Limb (tissue), 2 donors: ENCODE measurements at regions not wholly inside any gene's neighbourhood (a gene's known extent, or its start where the extent isn't known, plus 50 kb on each side); places are given as distances from the start of the nearest gene placed in this dataset.

Experiments
- DNase-seq, 2 donors: peaks; one replicate each; pipeline ENCODE4 v3.0.0-alpha.2; 2016; ENCODE audit errors: extremely low spot score in 2 of 2

DNA sequence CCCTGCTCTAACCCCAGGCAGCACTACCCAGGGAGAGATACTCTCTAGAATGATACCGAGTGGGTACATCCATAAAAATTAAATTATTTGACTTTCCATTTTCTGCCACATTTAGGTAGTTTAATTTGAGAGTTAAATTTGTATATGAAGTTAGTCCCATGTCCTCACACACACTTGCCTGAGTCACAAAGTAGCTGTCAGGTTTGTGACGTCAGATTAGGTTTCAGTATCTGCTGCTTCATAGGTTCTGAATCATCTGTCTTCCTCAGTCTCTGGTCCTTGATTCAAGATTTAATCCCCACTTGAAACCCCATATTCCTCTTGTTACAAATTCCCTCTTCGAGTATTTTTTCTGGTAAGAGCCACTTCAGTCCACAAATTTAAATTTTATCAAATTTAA, 738.6 kb upstream of the FAM98A start:
- no peak for DNase-seq

DNA sequence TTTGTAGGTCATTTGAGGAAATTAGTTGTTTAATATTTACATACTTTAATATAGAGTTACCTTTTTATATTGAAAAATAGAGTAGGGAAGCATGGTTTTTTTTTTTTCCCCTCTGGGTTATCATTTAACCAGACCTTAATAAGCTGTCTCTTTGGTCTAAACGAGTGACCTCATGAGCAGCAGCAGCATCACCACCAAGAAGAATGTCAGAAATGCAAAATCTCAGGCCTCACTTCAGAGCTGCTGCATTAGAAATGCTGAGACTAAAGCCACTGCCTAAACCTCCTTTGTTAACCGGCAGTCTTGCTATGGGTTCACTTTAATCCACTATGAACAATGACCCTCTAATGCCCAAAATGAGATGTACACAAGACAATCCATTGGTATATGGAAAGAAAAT, 733.7 kb upstream of the FAM98A start:
- DNase-seq = no peak

DNA sequence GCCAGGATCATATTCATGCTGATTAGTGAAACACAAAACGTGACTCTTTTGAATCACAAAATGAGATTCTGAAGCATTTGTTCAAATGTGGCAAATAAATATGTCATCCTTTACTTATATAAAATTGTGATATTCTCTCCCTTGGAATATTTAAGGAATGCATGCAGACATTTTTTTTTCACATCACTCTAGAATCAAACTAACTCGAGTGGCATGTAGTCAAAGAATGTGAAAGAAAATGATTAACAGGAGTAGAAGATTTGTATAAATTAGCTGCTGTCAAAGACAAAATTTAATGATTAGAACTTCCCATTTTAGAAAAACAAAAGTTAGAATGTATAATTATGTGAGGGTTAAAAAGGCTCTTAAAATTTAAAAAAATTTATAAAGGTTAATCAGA, 721.0 kb upstream of the FAM98A start:
- DNase-seq = no peak

DNA sequence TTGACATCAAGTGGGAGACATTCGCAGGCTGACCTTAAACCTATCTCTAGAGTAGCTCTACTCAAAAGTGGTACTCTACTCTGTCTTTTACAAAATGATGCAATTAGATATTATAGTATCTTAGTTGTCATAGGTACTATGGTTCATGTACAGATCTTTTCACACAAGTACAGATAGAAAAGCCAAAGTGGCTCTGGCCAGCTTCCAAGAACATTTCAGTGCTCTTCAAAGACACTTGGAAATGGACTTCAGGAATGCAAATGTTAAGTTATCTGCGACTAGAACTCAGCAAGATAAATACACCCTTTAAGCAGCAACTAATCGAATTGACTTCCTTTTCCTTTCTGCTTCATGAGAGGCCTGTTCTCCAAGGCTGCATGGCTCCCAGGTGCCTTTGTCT, 718.7 kb upstream of the FAM98A start:
- DNase-seq = no peak

DNA sequence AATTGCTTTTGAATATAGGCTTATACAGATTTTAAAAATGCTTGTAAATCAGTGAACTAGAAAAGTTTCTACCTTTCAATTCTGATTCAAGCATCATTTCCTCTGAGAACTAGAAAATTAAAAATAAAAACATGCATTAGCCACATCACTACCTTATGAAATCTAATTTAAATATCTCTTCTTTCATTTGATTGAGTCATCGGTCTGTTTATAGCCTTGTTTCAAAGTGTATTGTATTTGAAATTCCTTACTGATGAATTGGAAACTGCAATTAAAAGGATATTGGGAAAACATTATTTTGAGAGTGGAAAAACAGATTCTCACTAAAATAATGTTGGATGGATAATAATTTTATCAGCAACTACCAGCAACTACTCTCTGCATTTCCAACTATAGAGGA, 717.7 kb upstream of the FAM98A start:
- no peak for DNase-seq

DNA sequence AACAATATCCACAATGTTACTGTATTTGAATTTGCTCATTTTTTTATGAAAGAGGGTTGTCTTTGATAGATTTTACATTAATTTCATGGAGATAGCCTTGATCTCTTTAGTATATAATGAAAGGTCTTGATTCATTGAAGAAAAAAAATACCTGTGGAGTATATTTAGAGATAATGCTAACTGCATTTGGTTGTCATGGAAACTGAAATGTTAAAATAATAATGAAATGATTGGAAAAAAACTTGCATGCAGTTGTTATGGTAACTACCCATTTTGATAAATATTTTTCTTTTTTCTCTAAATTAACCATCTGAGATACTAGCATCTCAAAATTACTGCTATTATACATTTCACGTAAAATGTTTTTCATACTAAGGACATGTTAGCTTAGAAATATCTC, 712.7 kb upstream of the FAM98A start:
- DNase-seq = no peak

DNA sequence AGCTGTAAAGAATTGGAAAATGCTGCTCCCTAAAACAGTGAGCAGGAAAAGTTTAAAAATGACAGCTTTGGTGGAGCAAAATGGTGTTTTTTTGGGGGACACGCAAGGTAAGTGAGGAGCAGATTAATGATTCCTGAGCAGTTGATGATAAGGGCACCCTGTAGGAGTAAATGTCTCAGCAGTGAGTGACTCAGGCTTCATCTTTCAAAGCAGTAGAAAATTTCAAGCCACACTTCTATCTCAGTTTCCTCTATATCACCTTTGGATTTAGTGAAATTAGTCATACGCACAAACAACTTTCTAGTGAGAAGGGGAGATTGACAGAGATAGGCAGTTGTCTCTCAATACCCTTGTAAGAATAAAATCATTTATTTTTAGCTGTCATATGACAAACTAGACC, 709.0 kb upstream of the FAM98A start:
- no peak for DNase-seq

DNA sequence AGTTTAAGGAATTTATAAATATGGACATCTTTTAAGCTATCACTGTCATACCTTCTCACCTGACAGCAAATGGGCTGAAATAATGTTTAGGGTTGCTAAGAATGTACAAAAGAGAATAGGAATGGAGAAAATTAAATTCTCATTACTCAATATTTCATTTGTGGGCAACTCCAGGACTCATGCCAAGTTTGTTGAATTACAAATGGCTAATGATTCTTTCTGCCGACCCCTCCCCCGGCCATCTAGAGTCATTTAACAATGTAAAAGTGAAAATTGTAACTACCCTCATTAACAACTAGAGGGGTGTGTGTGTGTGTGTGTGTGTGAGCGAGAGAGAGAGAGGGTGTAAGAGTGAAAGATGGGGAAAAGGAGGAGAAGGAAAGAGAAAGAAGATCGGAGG, 708.5 kb upstream of the FAM98A start:
- DNase-seq = no peak

DNA sequence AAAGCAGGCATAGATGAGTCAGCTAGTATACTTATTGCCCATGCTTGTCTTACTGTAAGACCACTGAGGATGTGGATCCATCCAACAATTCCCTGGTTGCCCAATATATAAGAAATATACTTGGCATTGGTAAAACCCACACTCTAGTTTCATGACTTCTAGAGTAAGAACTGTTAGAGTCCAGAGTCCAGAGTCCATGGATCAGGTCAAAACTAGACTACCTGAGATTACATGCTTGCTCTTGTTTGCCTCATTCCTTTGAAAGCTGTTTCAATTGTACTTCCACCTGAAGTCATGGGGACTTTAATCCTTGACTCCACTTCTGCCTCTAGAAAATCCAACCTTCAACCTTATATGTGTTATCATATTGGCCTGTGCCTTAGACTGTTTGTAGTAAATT, 707.6 kb upstream of the FAM98A start:
- no peak for DNase-seq

DNA sequence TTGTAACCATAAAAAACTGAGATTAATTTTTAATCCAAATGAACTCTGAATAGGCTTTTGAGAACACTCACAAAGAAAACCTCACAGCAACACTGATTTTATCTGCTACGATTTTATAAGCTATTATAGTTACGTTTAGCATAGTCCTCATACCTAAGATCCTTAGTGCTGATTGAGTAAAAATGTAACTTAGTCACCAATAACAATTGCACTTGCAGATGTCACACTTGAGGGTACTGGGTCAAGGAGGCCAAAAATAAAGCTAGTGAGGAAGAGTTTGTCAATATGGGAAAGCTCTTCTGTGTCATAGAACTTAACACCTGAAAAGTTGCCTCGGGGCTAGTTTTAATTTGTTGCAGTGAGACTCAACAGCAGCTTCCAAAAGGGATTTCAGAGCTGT, 706.5 kb upstream of the FAM98A start:
- DNase-seq = no peak

DNA sequence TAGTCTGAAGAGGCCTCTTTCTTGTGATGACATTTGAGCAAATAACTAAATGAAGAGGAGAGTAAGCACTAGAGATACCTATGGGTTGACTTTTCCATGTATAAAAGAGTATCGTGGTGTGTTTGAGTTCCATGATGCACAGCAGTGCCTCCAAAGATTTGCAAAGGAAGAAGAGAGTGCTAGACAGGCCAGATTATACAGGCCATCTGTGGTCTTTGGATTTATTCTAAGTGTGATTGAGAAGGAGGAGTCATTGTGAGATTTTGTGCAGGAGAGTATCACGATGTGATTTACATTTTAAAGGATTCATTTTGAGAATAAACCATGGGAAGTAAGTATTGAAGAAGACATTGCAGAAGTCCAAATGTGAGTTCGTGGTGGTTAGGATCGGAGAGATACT, 695.9 kb upstream of the FAM98A start:
- DNase-seq = no peak

DNA sequence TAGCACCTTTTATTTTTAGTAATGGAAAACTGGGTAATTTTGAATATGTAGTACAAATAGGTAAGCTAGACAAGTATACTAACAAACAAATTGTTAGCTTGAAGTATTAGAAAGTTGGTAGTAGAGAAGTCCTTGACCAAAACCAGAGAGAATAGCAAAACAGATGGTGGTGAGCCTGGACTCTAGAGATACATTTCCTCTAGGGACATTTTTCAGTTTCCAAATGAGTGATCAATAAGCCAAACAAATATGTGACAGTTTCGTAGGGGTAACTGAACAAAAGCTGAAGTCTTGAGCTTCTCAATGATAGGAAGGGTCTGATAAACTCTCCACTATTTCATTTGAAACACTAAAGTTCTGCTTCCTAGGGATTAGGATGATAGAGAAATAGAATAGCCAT, 692.0 kb upstream of the FAM98A start:
- no peak for DNase-seq

DNA sequence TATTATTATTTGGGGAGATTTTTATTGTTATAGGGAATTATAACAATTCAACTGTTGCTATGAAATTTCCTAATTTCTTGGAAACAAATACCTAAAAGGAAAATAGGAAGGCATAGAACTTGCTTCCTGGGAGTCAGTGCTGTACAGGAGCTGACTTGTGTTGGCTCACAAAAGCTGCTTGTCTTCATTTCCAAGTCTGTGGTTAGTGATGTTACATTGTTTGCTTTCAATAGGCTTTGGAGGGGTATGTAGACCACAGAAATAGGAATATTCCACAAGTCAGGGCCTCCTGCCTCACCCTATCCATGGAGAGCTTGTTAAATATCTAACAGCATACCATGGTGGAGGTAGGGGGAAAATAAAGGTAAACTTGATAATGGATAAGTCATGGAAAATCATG, 688.9 kb upstream of the FAM98A start:
- no peak for DNase-seq

DNA sequence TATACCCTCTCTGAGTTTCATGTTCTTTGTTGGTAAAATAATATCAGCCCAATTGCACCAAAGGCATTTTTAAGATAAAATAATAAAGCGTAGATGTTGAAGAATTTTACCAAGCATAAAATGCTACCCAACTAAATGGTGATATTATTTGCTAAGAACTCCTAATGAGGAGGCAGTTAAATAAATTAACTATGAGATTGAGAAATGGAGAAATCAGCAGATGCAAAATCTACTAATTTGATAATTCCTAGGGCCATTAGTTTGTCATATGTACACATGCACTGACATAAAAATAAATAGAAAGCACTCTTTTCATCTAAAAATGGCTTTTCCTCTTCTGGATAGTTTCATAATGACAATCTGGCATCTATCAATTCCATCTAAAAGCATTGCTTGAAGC, 681.5 kb upstream of the FAM98A start:
- no peak for DNase-seq

DNA sequence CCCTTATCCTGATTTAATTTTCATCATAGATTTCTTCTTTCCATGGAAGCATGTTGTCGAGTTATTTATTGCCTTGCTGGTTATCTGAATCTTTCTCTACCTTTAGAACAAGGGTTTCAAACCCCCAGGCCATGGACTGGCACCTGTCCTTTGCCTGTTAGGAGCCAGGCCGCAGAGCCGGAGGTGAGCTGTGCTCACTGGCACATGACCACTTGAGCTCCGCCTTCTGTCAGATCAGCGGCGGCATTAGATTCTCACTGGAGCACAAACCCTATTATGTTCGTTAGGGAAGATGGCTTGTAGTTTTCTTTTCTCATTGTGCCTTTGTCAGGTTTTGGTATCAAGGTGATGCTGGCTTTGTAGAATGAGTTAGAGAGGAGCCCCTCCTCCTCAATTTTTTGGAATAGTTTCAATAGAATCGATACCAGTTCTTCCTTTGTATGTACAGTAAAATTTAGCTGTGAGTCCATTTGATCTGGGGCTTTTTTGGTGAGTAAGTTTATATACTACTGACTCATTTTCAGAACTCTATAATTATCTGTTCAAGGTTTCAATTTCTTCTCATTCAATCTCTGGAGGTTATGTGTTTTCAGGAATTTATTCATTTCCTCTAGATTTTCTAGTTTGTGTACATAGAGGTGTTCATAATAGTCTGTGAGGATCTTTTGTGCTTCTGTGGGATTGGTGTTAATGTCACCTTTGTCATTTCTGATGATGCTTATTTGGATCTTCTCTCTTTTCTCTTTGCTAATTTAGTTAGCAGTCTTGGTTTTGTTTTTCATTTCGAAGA, 668.0 kb upstream of the FAM98A start:
- no peak for DNase-seq

DNA sequence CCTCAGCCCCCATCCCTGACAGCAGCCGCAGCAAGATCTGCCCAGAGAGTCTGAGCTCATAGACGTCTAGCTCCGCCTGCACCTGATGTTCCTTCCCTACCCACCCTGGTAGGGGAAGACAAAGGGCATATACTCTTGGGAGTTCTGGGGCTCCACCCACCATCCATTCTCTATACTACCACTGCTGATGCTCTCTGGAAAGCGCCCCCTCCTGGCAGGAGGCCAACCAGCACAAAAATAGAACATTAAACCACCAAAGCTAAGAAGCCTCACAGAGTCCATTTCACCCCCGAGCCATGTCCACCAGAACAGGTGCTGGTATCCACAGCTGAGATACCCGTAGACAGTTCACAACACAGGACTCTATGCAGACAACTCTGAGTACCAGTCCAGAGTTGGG, 662.6 kb upstream of the FAM98A start:
- DNase-seq = no peak

DNA sequence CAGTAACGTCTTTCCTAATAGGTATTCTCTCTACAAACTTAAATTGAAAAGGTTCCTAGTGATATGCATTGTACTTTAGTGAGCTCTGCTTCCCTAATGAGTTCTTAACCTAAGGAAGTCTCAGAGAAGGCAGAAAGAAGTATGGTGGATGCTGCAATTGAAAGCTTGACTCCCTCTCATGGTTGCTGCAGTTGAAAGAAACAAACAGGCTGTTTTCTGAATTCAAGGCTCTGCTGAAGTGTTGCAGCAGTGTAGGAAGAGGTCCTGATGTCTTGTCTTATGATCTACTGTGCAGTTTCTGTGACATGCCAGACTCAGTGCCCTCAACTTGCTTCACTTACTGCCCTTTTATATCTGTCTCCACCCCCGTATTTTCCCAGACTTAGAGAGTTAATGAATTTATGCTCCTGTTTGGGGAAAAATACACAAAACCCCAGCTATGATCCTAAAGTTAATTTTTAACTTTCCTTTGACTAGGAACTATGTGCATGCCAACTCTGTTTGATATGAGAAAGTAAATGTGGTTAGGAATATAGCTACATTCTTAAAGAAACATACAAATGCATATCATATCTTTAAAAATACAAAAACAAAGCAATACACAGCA, 655.3 kb upstream of the FAM98A start:
- no peak for DNase-seq

DNA sequence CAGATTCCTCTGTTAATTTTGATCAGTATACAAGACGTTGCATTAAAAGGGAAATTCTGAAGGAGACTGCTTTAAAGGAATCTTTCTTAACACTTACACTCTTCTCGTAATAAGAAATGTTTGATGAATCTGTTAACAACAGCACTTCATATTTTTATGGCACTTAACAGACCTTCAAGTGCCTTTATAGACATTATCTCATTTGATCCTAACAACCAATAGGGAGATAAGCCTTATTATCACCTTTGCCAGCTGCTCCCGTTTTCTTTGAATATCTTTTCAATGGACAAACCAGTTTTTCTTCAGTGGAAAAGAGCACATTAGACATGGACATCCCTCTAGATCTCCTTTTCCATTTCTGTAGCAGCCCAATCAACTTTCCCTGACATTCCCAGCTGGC, 653.0 kb upstream of the FAM98A start:
- no peak for DNase-seq

DNA sequence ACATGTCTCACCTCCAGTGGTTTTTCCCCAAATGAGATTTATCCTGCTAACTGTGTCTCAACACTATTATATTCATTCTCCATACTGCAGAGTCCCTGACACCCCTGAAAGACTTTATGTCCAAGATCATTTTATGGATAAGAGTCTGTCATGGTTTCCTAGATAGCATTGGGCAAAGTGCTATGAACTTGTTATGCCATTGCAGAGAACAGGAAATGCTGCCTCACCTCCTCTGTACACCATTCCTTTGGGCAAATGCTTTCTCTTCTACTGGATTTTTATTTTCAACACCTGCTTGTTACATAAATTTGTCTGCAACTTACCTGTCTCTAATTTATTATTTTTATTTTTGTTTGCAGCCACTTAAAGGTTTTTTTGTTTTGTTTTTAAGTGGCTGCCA, 652.5 kb upstream of the FAM98A start:
- no peak for DNase-seq

DNA sequence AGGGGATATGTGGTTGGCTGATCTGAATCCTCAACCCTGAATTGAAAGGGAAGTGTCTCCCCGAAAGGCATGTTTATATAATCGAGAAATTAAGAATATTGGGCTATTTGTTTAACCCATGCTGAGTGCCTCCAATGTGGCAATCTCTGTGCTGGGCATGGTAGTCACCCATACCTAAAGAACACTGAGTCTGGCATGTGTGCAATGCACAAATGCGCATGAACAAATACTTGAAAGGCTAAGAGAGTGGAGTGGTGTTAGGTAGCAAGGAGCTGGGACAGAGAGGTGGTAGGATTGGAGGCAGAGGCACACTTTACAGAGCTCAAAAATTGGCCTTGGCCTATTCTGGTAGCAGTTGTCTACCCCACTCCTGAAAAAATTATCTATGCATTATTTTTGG, 645.1 kb upstream of the FAM98A start:
- no peak for DNase-seq

DNA sequence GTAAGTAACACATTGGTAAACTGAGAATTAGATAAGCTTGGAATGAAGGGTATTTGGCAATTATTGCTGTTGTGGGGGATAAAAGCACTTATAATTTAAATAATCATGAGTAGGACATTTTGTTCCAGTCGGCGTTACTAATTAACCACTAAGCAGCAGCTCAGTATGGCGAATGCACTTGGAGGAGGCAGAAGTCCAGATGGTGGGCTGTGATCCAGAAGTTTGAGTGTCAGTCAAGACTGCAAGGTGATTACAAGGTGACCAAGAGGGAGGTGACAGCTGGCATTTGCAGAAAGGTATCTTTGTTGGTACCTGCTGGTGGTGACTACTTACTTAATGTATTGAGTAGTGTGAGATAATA, 643.6 kb upstream of the FAM98A start:
- no peak for DNase-seq

DNA sequence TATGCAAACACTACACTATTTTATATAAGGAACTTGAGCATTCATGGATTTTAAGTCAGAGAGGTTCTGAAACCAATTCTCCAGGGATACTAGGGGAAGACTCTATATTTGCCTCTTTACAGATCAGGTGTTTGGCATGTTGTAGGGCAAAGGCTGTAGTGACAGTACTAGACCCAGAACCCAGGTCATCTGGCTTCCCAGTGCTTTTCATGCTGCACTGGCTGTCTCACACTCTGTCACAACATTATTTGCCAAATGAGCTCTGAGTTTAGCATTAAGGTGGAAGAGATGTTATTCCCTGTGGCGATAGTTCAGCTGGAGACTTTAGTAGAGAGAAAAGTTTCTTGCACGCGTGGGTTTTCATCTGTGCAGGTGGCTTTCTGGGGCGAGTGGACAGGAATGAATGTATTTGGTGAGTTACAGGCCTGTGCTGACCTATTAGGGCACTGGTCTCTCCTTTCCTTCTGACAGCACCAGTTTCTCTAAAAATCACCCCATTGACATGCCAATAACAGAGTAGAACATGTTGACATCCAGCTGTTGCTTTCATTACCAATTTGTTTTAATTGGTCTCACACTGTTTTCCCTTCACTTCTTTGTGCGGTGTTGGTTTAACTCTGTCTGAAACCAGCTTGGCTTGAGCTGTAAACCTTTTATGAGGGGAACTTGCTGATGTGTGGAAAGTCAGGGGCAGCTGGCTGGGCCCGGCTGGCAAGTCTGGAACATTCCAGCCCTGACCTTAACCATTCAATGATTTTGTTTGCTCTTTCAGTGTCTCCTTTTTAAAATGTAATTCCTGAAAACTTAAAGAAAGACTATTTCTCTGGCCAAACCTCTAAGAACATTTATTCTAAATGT, 643.0 kb upstream of the FAM98A start:
- no peak for DNase-seq

DNA sequence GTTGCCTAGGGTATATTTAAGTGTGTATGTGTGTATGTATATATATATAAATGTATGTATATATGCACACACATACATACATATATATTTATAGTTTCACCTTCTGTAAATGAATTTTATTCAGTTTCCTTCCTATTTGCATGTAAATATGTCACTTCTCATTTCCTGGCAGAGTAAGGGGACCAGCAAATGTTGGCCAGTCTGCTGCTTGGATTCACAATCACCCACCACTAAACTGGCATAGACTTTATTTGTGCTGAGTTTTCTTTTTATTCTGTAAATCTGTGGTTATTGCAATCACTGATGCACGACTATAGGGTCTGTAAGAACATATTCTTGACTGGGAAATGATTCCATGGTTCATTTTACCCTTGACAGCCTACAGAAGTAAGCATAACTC, 640.4 kb upstream of the FAM98A start:
- DNase-seq = no peak
